ENCODE measurements at regions not wholly inside any gene's neighbourhood (a gene's known extent, or its start where the extent isn't known, plus 50 kb on each side); places are given as distances from the start of the nearest gene placed in this dataset.
"Not testable (repeated sequence)": the region's sequence is repeated elsewhere in the genome, so short reads cannot be mapped to it uniquely, and the experiment has no call there.

DNA sequence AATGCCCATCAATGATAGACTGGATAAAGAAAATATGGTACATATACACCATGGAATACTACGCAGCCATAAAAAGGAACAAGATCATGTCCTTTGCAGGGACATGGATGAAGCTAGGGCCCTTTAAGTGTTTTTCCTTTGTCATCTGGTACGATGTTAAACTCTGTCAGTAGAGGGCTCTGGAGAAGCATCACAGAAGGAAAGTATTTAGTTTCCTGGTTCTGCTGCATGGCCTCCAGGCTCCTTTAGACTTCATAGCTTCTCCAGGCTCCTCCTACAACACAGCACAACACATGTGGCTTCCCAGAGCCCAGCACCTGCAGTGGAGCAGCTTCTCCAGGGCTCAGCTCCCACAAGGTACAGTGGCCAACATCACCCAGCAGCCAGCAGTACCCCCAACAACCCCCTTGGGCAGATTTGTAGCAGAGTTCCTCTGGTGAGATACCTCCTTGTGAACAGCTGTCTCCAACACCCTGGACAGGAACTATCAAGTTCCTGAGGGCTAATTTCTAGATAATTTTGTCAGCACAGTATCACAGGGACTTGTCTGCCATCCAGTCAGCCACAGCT, 63.4 kb downstream of the KCTD12 start:
- peaks cover 13% of the 10 kb centered on the region for H3K4me1 ChIP-seq
- 64 to 65% methylated on average over 2 of the region's 2 CpGs for WGBS, 2 donors
- no peak overlapping the region for H3K27ac ChIP-seq
- no peak for TF ChIP-seq POLR2A (IDR thresholded peaks at IDR 0.05)
- TF ChIP-seq, protein P1, sequence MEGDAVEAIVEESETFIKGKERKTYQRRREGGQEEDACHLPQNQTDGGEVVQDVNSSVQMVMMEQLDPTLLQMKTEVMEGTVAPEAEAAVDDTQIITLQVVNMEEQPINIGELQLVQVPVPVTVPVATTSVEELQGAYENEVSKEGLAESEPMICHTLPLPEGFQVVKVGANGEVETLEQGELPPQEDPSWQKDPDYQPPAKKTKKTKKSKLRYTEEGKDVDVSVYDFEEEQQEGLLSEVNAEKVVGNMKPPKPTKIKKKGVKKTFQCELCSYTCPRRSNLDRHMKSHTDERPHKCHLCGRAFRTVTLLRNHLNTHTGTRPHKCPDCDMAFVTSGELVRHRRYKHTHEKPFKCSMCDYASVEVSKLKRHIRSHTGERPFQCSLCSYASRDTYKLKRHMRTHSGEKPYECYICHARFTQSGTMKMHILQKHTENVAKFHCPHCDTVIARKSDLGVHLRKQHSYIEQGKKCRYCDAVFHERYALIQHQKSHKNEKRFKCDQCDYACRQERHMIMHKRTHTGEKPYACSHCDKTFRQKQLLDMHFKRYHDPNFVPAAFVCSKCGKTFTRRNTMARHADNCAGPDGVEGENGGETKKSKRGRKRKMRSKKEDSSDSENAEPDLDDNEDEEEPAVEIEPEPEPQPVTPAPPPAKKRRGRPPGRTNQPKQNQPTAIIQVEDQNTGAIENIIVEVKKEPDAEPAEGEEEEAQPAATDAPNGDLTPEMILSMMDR (IDR thresholded peaks at IDR 0.05), result peak in 1 of 3 experiments; percentile 17
- intact Hi-C loops (cut with DNase I; ENCODE audit: low total_unique reads), result no loop called here
- no peaks in the 10 kb centered on the region for H3K9me3 ChIP-seq
- no peaks in the 10 kb centered on the region for H3K36me3 ChIP-seq (ENCODE audit: low read depth, missing control alignments)
- H3K4me3 ChIP-seq, result no peak overlapping the region
- DNase-seq, result no peak
- H3K27me3 ChIP-seq, result no peaks in the 10 kb centered on the region

DNA sequence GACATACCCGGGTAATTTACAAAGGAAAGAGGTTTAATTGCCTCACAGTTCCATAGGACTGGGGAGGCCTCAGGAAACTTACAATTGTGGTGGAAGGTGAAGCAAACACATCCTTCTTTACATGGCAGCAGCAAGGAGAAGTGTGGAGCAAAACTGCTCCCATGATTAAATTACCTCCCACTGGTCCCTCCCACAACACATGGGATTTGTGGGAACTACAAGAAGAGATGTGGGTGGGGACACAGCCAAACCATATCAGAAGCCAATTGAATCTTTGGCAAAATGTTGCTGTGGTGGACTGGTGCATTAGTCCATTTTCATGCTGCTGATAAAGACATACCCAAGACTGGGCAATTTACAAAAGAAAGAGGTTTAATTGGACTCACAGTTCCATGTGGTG, 65.0 kb downstream of the KCTD12 start:
- H3K9me3 ChIP-seq; intact Hi-C loops (cut with DNase I; ENCODE audit: low total_unique reads); DNase-seq; H3K4me3 ChIP-seq; H3K27me3 ChIP-seq; H3K4me1 ChIP-seq; H3K36me3 ChIP-seq (ENCODE audit: low read depth, missing control alignments): not testable (repeated sequence)
- peak overlapping the region in 1 of 2 donors; percentile 34 for H3K27ac ChIP-seq
- WGBS, 2 donors, result 48 to 58% methylated on average over 1 of the region's 1 CpG

DNA sequence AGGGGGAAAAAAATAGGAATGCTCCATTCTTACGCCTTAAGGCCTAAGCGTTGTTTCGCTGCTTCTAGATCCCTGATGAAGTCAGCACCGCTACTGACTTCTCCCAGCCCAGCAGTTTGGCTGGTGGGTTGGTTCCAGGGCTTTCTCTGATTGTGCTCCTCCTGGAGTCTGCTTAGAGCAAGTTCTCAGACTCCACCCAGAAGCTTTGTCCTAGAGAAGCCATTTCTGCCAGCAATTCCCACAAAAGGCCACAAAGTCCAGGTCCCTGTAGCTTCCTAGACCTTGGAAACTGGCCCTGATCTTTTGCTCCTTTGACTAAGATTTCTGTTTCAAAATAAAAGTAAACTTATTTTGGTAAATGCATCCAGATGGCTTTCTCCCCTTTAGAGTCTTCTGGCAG, 65.4 kb downstream of the KCTD12 start:
- intact Hi-C loops (cut with DNase I; ENCODE audit: low total_unique reads), result no loop called here
- DNase-seq, result peak; percentile 82
- H3K4me1 ChIP-seq, result peaks cover 6% of the 10 kb centered on the region

DNA sequence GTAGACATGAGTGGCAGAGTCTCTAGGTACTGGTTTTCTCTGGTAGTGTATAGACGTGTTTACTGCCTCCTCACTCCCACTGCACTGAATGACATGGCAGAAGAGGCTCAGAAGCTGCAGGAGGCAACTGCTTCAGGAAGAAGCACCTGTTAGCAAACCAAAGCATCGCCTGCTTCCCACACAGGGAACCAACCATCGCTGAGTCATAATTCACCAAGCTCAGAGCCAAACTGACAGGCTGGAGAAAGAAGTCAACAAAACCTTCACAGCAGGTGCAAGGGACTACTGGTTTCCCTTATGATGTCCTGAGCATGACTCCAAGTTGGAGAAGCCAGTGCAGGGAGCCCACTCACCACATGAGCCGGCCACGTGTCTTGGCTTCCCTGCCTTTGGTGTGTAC, 69.8 kb downstream of the KCTD12 start:
- intact Hi-C loops (cut with DNase I; ENCODE audit: low total_unique reads), result no loop called here
- Histone ChIP-seq H3K4me1 (peaks cover 15% of the 10 kb centered on the region), H3K27ac (no peak overlapping the region), H3K36me3 (ENCODE audit: low read depth, missing control alignments) (no peaks in the 10 kb centered on the region), H3K4me3 (no peak overlapping the region), H3K27me3 (no peaks in the 10 kb centered on the region), H3K9me3 (no peaks in the 10 kb centered on the region)
- no peak for DNase-seq
- TF ChIP-seq, protein P1 (IDR thresholded peaks at IDR 0.05), result no peak
- TF ChIP-seq POLR2A (IDR thresholded peaks at IDR 0.05), result no peak
- WGBS, 2 donors, result 80 to 85% methylated on average over 5 of the region's 5 CpGs

More for the DNA sequence above, 65.4 kb downstream of the KCTD12 start:
- no peak overlapping the region for H3K4me3 ChIP-seq
- WGBS, 2 donors, result 57 to 58% methylated on average over 4 of the region's 4 CpGs
- no peak for TF ChIP-seq POLR2A (IDR thresholded peaks at IDR 0.05)
- TF ChIP-seq, protein P1 (IDR thresholded peaks at IDR 0.05), result peak in 1 of 3 experiments; percentile 16
- no peaks in the 10 kb centered on the region for H3K9me3 ChIP-seq
- peak overlapping the region; percentile 18 to 34 for H3K27ac ChIP-seq
- no peaks in the 10 kb centered on the region for H3K27me3 ChIP-seq
- no peaks in the 10 kb centered on the region for H3K36me3 ChIP-seq (ENCODE audit: low read depth, missing control alignments)

DNA sequence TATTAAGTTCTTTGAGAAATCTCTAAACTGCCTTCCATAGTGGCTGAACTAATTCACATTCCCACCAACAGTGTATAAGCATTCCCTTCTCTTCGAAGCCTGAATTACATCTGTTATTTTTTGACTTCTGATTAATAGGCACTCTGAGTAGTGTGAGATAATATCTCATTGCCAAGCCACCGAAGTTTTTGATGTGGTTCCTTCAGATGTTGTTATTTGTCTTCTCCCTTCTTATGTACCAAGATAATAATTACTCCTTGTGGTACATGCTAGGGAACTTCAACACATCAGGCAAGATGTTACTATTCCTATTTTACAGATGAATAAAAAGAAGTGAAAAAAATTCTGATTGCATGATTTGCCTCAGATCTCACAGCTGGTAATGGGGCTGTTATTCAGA, 70.9 kb downstream of the KCTD12 start:
- H3K27me3 ChIP-seq, result no peaks in the 10 kb centered on the region
- 86 to 88% methylated on average over 2 of the region's 2 CpGs for WGBS, 2 donors
- intact Hi-C loops (cut with DNase I; ENCODE audit: low total_unique reads), result no loop called here
- H3K9me3 ChIP-seq, result no peaks in the 10 kb centered on the region
- H3K36me3 ChIP-seq (ENCODE audit: low read depth, missing control alignments), result no peaks in the 10 kb centered on the region
- H3K27ac ChIP-seq, result no peak overlapping the region
- TF ChIP-seq, protein P1 (IDR thresholded peaks at IDR 0.05), result no peak
- no peak for TF ChIP-seq POLR2A (IDR thresholded peaks at IDR 0.05)
- H3K4me1 ChIP-seq, result peaks cover 12% of the 10 kb centered on the region
- no peak overlapping the region for H3K4me3 ChIP-seq
- DNase-seq, result no peak

All from testis (tissue), 2 donors.